ENCODE measurements at regions not wholly inside any gene's neighbourhood (a gene's known extent, or its start where the extent isn't known, plus 50 kb on each side); places are given as distances from the start of the nearest gene placed in this dataset.

- peak; percentile 21 for DNase-seq (ENCODE audit: low read depth)
Measured at GRCh38 chr3:110583373-110583935, 488.2 kb upstream of the NECTIN3 start.

GRCh38 chr3:110588906-110589305, 482.7 kb upstream of the NECTIN3 start:
- no peak for DNase-seq (ENCODE audit: low read depth)
- no peak for TF ChIP-seq CTCF (IDR thresholded peaks at IDR 0.05; ENCODE audit: insufficient read depth, low read depth, low read length, missing control alignments)

More at GRCh38 chr3:110583373-110583935, 488.2 kb upstream of the NECTIN3 start:
- H3K4me3 ChIP-seq (ENCODE audit: low read length), result no peak overlapping the region
- TF ChIP-seq CTCF (IDR thresholded peaks at IDR 0.05; ENCODE audit: insufficient read depth, low read depth, low read length, missing control alignments), result no peak

DNA sequence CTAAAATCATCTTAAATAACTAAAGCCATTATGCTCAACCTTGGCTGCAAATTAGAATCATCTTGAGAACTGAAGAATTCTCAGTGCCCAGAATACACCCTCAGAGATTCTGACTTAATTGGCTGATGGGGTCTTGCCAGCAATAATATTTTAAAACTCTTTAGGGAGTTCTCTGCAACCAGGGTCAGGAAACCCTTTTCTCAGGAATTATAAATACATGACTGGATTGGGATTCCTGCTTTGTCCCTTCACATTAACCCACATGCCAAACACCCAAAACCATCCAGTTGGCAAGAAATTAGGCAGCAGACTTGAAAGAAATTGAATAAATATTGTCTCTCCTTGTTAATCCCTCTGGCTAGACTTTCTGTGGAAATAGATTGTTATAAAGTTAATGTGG, 482.3 kb upstream of the NECTIN3 start:
- no peak for DNase-seq (ENCODE audit: low read depth)
- no peak for TF ChIP-seq CTCF (IDR thresholded peaks at IDR 0.05; ENCODE audit: insufficient read depth, low read depth, low read length, missing control alignments)
- H3K4me3 ChIP-seq (ENCODE audit: low read length), result no peak overlapping the region

More at GRCh38 chr3:110588906-110589305, 482.7 kb upstream of the NECTIN3 start:
- no peak overlapping the region for H3K4me3 ChIP-seq (ENCODE audit: low read length)

DNA sequence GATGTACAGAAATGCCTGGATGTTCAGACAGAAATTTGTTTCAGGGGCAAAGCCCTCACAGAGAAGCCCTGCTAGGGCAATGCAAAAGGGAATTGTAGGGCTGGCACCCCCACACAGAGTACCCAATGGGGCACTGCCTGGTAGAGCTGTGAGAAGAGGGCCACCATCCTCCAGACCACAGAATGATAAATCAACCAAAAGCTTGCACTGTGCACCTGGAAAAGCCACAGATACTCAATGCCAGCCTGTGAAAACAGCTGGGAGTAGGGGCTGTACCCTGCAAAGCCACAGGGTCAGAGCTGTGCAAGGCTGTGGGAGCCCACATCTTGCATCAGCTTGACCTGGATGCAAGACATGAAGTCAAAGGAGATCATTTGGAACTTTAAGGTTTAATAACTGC, 477.9 kb upstream of the NECTIN3 start:
- no peak for DNase-seq (ENCODE audit: low read depth)
- H3K4me3 ChIP-seq (ENCODE audit: low read length), result no peak overlapping the region
- no peak for TF ChIP-seq CTCF (IDR thresholded peaks at IDR 0.05; ENCODE audit: insufficient read depth, low read depth, low read length, missing control alignments)

GRCh38 chr3:110598847-110599490, 472.6 kb upstream of the NECTIN3 start:
- H3K4me3 ChIP-seq (ENCODE audit: low read length), result no peak overlapping the region
- TF ChIP-seq CTCF (IDR thresholded peaks at IDR 0.05; ENCODE audit: insufficient read depth, low read depth, low read length, missing control alignments), result no peak
- DNase-seq (ENCODE audit: low read depth), result no peak

GRCh38 chr3:110608566-110608965, 463.1 kb upstream of the NECTIN3 start:
- H3K4me3 ChIP-seq (ENCODE audit: low read length), result no peak overlapping the region
- no peak for TF ChIP-seq CTCF (IDR thresholded peaks at IDR 0.05; ENCODE audit: insufficient read depth, low read depth, low read length, missing control alignments)
- peak; percentile 5 for DNase-seq (ENCODE audit: low read depth)

- no peak for TF ChIP-seq CTCF (IDR thresholded peaks at IDR 0.05; ENCODE audit: insufficient read depth, low read depth, low read length, missing control alignments)
- no peak overlapping the region for H3K4me3 ChIP-seq (ENCODE audit: low read length)
- DNase-seq (ENCODE audit: low read depth), result no peak
Measured at GRCh38 chr3:110612045-110612444, 459.6 kb upstream of the NECTIN3 start.

Measured in epithelial cell of esophagus (primary cell).